Chondrocyte (in vitro differentiated cells): ENCODE measurements at regions not wholly inside any gene's neighbourhood (a gene's known extent, or its start where the extent isn't known, plus 50 kb on each side); places are given as distances from the start of the nearest gene placed in this dataset.

Source experiments
- DNase-seq: peaks from one replicate; pipeline ENCODE4 v3.0.0; 2021; ENCODE audit warnings: mixed read lengths, low spot score
- H3K27ac Mint-ChIP-seq: one replicate; pipeline ENCODE4 v1.8.0; 2021; ENCODE audit warnings: mild to moderate bottlenecking, moderate library complexity, mixed read lengths; ENCODE audit not compliant: unreplicated experiment
- H3K27me3 Mint-ChIP-seq: 2 replicates; pipeline ENCODE4 v1.8.0; 2021; ENCODE audit warnings: low read depth, mixed read lengths
- H3K36me3 Mint-ChIP-seq: 2 replicates; pipeline ENCODE4 v1.8.0; 2021; ENCODE audit warnings: low read depth, mixed read lengths
- H3K4me1 Mint-ChIP-seq: 2 replicates; pipeline ENCODE4 v1.8.0; 2021; ENCODE audit warnings: low read depth, mild to moderate bottlenecking, mixed read lengths
- H3K4me3 Mint-ChIP-seq: one replicate; pipeline ENCODE4 v1.8.0; 2021; ENCODE audit warnings: mild to moderate bottlenecking, moderate library complexity, mixed read lengths; ENCODE audit not compliant: unreplicated experiment
- H3K9me3 Mint-ChIP-seq: 2 replicates; pipeline ENCODE4 v1.8.0; 2021; ENCODE audit warnings: low read depth, mixed read lengths
- TF ChIP-seq, protein P1 (sequence below): fragments of 200-600 bp; sonication (generic); IDR thresholded peaks from 2 replicates; pipeline ENCODE4 v1.5.0; 2021; ENCODE audit warnings: antibody characterized with exemption, mild to moderate bottlenecking, moderate library complexity

DNA sequence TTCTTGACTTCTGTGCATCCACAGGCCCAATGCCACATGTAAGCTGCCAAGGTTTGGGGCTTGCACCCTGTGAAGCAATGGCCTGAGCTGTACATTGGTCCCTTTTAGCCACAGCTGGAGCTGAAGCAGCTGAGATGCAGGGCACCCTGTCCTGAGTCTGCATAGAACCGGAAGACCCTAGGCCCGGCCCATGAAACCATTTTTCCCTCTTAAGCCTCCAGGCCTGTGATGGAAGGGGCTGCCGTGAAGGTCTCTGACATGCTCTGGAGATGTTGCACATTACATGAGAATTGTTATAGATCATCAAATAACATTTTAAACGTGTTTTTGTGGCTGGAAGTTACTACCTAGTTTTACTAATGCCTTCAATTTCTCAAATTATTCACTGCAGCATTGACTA is 188.7 kb downstream of the RPAP3 start:
- H3K36me3 Mint-ChIP-seq = peaks cover 5% of the 10 kb centered on the region
- peaks cover 25% of the 10 kb centered on the region for H3K9me3 Mint-ChIP-seq
- no peak overlapping the region for H3K27ac Mint-ChIP-seq
- H3K4me3 Mint-ChIP-seq = no peak overlapping the region
- peaks cover 5% of the 10 kb centered on the region for H3K27me3 Mint-ChIP-seq
- TF ChIP-seq, protein P1, sequence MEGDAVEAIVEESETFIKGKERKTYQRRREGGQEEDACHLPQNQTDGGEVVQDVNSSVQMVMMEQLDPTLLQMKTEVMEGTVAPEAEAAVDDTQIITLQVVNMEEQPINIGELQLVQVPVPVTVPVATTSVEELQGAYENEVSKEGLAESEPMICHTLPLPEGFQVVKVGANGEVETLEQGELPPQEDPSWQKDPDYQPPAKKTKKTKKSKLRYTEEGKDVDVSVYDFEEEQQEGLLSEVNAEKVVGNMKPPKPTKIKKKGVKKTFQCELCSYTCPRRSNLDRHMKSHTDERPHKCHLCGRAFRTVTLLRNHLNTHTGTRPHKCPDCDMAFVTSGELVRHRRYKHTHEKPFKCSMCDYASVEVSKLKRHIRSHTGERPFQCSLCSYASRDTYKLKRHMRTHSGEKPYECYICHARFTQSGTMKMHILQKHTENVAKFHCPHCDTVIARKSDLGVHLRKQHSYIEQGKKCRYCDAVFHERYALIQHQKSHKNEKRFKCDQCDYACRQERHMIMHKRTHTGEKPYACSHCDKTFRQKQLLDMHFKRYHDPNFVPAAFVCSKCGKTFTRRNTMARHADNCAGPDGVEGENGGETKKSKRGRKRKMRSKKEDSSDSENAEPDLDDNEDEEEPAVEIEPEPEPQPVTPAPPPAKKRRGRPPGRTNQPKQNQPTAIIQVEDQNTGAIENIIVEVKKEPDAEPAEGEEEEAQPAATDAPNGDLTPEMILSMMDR = no peak
- no peaks in the 10 kb centered on the region for H3K4me1 Mint-ChIP-seq
- DNase-seq = no peak

GRCh38 chr12:47509398-47509851 is 196.4 kb downstream of the RPAP3 start:
- peaks cover 14% of the 10 kb centered on the region for H3K4me1 Mint-ChIP-seq
- peaks cover 13% of the 10 kb centered on the region for H3K9me3 Mint-ChIP-seq
- H3K36me3 Mint-ChIP-seq = no peaks in the 10 kb centered on the region
- peak overlapping the region; percentile 83 for H3K27ac Mint-ChIP-seq
- no peak overlapping the region for H3K4me3 Mint-ChIP-seq
- no peak for DNase-seq
- H3K27me3 Mint-ChIP-seq = no peaks in the 10 kb centered on the region
- TF ChIP-seq, protein P1 = no peak

DNA sequence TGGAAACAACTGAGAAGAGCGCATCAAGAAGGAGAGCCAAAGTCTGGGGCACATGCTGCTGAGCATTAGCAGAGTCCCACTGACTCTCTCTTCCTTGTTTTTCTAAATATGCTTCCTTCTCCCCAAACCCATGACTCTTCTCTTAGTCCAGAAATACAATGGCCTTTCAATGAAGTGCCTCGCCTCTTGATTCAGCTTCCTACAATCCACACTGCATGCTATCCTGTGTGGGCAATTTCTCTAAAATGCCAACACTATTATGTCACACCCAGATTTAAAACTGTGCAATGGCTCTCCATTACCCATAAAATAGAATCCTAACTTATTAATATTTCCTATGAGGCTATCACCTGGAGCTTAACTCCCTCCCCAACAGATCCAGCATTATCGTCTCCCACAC is 198.6 kb downstream of the RPAP3 start:
- no peaks in the 10 kb centered on the region for H3K36me3 Mint-ChIP-seq
- DNase-seq = no peak
- H3K27ac Mint-ChIP-seq = no peak overlapping the region
- TF ChIP-seq, protein P1 = no peak
- H3K4me1 Mint-ChIP-seq = peaks cover 14% of the 10 kb centered on the region
- H3K27me3 Mint-ChIP-seq = no peaks in the 10 kb centered on the region
- H3K9me3 Mint-ChIP-seq = peaks cover 10% of the 10 kb centered on the region
- no peak overlapping the region for H3K4me3 Mint-ChIP-seq

DNA sequence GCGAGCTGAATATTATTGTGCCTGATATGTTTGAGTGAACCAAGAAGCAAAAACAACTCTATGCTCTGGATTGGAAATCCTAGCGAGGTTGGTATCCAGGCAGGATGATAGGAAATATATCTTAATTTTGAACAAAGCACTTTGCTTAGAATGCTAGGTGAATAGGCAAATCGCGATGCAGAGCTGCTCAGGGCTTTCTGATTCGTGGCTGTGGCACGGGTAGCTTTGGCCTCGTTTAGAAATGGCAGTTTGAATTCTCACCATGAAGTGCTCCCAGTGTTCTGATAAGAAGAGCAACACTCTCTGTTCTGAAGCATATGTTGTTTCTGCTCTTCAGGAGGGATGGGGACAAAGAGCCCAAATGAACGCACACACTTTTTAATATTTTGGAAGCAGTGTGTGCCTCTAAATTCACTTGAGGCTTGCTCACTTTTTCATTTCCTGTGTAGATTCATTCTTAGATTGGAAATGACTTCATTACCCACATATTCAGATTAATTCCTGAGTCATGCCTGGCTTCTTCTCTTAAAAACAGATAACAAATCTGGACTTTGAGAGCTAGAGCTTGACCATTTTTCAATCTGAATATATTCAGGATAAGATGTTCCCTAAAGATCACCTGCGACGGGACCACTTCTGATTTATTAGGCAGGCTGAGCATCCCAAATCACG is 200.9 kb downstream of the RPAP3 start:
- Mint-ChIP-seq H3K27me3 (peaks cover 8% of the 10 kb centered on the region), H3K27ac (no peak overlapping the region), H3K9me3 (peaks cover 5% of the 10 kb centered on the region), H3K36me3 (peaks cover 4% of the 10 kb centered on the region), H3K4me3 (no peak overlapping the region), H3K4me1 (peaks cover 14% of the 10 kb centered on the region)
- TF ChIP-seq, protein P1 = no peak
- no peak for DNase-seq

- H3K9me3 Mint-ChIP-seq = peaks cover 2% of the 10 kb centered on the region
- H3K27me3 Mint-ChIP-seq = peaks cover 43% of the 10 kb centered on the region
- no peak for DNase-seq
- H3K4me1 Mint-ChIP-seq = no peaks in the 10 kb centered on the region
- H3K4me3 Mint-ChIP-seq = no peak overlapping the region
- TF ChIP-seq, protein P1 = no peak
- peaks cover 2% of the 10 kb centered on the region for H3K36me3 Mint-ChIP-seq
- H3K27ac Mint-ChIP-seq = no peak overlapping the region
Measured at GRCh38 chr12:47493801-47494200, 212.0 kb downstream of the RPAP3 start.
